K562 (cell line): ENCODE measurements at regions not wholly inside any gene's neighbourhood (a gene's known extent, or its start where the extent isn't known, plus 50 kb on each side); places are given as distances from the start of the nearest gene placed in this dataset.

ENCODE experiments used
- CBX8 ChIP-seq: fragments of 200-600 bp; sonication (generic); IDR thresholded peaks from 2 replicates; pipeline ENCODE4 v1.6.1; 2012; ENCODE audit warnings: borderline replicate concordance, mixed run types, low read depth, mild to moderate bottlenecking, moderate library complexity, mixed read lengths, low read length, control low read depth, inconsistent platforms; ENCODE audit not compliant: poor library complexity, severe bottlenecking; ENCODE audit errors: extremely low read depth
- CC2D1A ChIP-seq: fragments of 450-650 bp; IDR thresholded peaks from 2 replicates; pipeline ENCODE4 v1.6.1; 2017; ENCODE audit warnings: mild to moderate bottlenecking
- CEBPB ChIP-seq: fragments of 450-650 bp; IDR thresholded peaks from 2 replicates; pipeline ENCODE4 v1.6.1; 2016; ENCODE audit warnings: missing genetic modification characterization, missing compliant biosample characterization
- TF ChIP-seq, protein P1 (sequence below), 3 experiments: IDR thresholded peaks in 2 of 3; conservative IDR thresholded peaks in 1 of 3; 2 replicates each; pipeline ENCODE4 v1.5.1; 2011 to 2012; ENCODE audit warnings: low read length in 3 of 3, mild to moderate bottlenecking in 3 of 3, control low read depth in 2 of 3, improper control_type of control experiment in 1 of 3, inconsistent platforms in 1 of 3, low read depth in 1 of 3, mixed read lengths in 1 of 3, moderate library complexity in 1 of 3; ENCODE audit not compliant: insufficient read depth in 2 of 3

DNA sequence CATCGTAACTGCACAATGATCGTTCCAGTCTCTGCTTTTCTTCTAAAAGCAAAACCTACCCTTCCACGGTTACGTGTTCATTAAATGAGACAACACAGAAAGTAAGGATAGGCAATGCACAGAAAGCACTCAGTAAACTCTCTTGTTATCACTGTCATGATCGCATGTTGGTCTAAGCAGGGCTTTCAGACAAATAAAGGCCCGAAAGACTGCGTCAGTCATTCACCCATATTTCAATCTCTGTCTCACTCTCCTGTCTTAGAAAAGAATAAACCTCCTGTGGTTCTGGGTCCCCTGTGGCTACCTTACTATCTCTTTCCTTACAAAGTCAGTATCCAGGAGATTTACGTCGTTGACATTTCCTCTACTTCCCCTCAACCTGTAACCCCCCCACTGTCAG, 160.9 kb downstream of the VAPA start:
- TF ChIP-seq CEBPB (no peak), CC2D1A (no peak), CBX8 (no peak)
- TF ChIP-seq, protein P1, sequence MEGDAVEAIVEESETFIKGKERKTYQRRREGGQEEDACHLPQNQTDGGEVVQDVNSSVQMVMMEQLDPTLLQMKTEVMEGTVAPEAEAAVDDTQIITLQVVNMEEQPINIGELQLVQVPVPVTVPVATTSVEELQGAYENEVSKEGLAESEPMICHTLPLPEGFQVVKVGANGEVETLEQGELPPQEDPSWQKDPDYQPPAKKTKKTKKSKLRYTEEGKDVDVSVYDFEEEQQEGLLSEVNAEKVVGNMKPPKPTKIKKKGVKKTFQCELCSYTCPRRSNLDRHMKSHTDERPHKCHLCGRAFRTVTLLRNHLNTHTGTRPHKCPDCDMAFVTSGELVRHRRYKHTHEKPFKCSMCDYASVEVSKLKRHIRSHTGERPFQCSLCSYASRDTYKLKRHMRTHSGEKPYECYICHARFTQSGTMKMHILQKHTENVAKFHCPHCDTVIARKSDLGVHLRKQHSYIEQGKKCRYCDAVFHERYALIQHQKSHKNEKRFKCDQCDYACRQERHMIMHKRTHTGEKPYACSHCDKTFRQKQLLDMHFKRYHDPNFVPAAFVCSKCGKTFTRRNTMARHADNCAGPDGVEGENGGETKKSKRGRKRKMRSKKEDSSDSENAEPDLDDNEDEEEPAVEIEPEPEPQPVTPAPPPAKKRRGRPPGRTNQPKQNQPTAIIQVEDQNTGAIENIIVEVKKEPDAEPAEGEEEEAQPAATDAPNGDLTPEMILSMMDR (IDR thresholded peaks at IDR 0.05 in 2 of 3, conservative IDR thresholded peaks at IDR 0.05 in 1 of 3; ENCODE audit: insufficient read depth in 2 of 3, low read depth in 1 of 3, low read length in 3 of 3) = no peak
